H54 (cell line): ENCODE measurements at regions not wholly inside any gene's neighbourhood (a gene's known extent, or its start where the extent isn't known, plus 50 kb on each side); places are given as distances from the start of the nearest gene placed in this dataset.

Experiments
- DNase-seq: peaks from one replicate; pipeline ENCODE4 v3.0.0; 2011; ENCODE audit warnings: low spot score, mixed read lengths; ENCODE audit not compliant: insufficient read length
- FAIRE-seq: peaks from 3 replicates; lab custom pipeline; 2011; peaks lifted over from hg19 to GRCh38; lab: Jason Lieb, UNC
- POLR2A ChIP-seq: IDR thresholded peaks from 2 replicates; pipeline ENCODE4 v1.6.1; 2011; ENCODE audit warnings: low read depth, mild to moderate bottlenecking, low read length

DNA sequence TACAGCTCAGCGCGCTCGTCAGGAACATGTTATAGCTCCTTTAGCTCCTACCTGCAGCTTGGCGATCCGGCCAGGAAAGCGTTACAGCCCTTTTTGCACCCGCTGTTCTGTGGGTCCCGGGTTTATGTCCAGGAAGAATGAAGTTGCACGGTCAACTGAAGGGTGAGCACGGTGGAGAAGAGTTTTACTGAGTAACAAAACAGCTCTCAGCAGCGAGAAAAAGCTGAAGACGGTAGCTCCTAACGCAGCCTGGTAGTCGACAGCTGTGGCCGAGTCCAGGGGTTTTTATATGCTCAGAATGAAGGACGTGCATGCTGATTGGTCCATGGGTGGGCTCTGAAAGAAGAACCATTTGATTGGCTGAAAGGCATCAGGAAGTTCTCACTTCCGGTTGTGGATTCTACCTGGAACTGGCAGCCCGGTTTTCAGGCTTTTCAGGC lies 1830.1 kb upstream of the NUDT12 start:
- FAIRE-seq (no peak), DNase-seq (no peak)

DNA sequence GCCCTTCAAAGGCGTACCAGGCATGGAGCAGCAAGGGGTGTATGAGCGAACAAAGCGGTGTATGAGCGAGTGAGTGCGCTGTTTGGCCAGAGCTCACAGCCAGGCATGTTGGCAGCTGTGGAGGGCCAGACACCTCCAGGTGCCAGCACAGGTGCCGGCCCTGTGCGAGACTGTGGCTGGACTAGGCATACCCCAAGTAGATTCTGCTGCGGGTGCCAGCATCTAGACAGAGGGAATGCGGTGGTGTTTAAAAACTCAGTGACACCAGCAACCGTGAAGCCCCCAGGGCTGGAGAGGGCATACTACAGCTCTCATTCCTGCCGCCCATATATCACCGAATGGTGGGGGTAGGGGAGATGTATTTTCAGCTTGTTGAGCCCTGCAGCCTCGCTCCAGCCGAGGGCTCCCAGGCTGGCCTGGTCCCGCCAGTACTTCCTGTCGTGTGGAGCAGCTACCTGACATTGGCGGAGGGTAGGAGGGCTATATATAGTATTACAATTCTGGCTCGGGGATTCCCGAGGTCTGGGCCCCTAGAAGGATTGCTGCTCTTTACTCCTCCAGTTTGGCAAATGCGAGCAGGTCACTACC lies 1829.6 kb upstream of the NUDT12 start:
- no peak for DNase-seq
- no peak for TF ChIP-seq POLR2A
- FAIRE-seq, result no peak

More for the DNA sequence above, 1830.1 kb upstream of the NUDT12 start:
- no peak for TF ChIP-seq POLR2A

DNA sequence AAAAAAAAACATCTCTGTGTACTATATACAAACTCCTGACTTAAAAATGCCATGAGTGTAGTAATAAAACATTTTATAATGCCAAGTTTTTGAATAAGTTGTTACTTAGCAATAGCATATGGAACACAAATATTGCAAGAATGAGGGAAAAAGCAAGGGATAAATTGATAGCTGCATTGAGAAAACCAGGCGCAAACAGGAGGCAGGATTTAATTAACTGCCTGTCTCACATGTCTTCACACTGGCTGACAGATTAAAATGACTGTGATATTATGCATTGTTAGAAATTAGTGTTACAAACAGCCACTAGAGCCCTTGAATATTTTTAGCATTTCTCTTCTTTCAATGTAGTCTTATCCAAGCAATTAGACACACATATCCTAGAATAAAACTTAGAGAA lies 1817.5 kb upstream of the NUDT12 start:
- DNase-seq, result no peak
- FAIRE-seq, result no peak
- TF ChIP-seq POLR2A, result no peak

DNA sequence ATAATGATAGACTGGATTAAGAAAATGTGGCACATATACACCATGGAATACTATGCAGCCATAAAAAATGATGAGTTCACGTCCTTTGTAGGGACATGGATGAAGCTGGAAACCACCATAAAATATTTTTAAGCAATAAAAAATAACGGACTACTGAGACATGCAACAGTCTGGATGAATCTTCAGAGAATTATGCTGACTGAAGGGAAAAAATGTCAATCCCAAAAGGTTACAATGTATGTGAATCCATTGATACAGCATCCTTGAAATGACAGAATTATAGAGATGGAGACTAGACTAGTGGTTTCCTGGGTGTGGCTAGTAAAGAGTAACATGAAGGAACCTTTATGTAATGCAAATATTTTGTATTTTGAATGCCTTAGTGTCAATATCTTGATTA lies 1808.6 kb upstream of the NUDT12 start:
- TF ChIP-seq POLR2A, result no peak
- DNase-seq, result no peak
- FAIRE-seq, result no peak

DNA sequence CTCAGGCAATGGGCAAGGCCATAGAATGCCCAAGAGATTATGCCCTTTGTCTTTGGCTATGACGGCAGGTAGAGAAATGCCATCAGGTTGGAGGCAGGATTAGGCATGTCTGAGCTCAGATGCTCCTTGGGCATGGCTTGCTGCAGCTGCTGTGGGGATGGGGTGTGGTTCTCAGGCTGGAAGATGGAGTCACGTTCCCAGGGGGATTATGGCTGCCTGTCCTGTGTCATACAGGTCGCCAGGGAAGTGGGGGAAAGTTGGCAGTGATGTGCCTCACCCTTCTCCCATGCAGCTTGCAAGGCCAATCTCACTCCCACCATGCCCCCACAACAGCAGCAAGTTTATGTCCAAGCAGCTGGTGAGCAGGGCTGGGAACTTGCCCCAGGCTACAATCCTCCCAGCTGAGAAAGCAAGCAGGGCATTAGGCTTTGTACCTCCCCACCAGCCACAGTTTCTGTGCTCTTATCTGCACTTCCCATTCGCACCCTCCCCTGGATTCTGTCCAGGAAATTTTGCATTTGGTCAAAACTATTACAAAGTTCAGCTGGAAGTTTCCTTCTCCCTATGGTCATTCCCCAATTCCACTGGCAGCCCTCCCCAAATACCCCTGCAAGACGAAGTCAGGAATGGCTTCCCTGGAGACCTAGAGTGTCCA lies 1788.0 kb upstream of the NUDT12 start:
- DNase-seq (no peak), FAIRE-seq (no peak)
- TF ChIP-seq POLR2A, result no peak

GRCh38 chr5:105331558-105331957 lies 1769.0 kb upstream of the NUDT12 start:
- no peak for FAIRE-seq
- DNase-seq, result no peak
- TF ChIP-seq POLR2A, result no peak

DNA sequence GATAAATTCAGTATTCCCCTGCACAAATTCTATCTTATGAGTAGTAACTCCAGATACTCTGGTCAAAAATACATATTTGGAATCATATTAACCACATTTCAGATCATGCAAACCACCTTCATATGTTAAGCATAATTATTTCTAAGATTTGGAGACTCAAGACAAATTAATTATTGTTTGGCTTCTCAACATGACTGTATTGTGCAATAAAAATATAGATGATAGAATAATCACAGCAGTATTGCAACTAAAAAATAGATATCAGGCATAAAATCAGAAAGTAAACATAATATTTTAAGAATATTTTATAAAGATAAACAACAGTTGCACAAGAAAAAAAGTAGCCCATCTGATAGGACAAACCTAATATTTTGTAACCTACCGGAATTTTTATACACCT lies 1767.6 kb upstream of the NUDT12 start:
- no peak for TF ChIP-seq POLR2A
- FAIRE-seq, result no peak

GRCh38 chr5:105304859-105305258 lies 1742.3 kb upstream of the NUDT12 start:
- FAIRE-seq, result no peak
- no peak for TF ChIP-seq POLR2A

More for the DNA sequence above, 1767.6 kb upstream of the NUDT12 start:
- DNase-seq, result no peak

DNA sequence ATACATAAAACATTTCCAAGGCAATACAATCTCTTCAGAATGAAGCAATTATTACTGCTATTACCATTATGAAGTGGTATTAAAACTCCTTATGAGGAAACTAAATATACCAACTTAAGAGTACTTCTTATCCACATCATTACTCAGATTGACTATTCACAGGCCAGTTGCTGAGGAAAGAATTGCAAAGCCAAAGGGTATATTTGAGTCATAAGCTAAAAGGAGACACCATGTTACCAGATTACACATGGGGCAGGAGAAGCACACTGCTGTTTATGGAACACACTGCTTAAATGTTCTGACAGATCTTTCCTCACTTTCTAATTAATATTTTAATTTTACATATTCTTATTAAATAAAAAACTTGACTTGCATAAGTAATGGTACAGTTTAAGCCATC lies 1726.4 kb upstream of the NUDT12 start:
- TF ChIP-seq POLR2A, result no peak
- no peak for DNase-seq
- no peak for FAIRE-seq

More at GRCh38 chr5:105304859-105305258, 1742.3 kb upstream of the NUDT12 start:
- no peak for DNase-seq

- no peak for DNase-seq
- TF ChIP-seq POLR2A, result no peak
- FAIRE-seq, result no peak
Measured at GRCh38 chr5:105283134-105283533, 1720.5 kb upstream of the NUDT12 start.

DNA sequence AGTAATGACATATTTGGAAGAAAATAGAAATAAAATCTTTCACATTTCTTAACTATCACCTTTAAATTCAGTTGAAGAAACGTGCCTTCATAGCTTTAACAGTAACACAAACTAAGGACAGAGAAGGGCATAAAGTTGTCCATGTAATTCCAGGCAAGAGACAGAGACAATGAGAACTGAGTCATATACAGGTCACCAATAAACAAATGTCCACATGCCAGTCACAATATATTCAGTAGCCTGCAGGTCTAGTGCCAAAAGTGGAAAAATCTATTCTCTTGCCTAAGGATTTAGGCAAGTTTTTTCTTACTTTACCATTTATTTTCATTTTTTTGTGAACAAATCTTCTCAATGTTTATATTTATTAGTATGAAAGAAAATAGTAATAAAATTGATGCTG lies 1711.5 kb upstream of the NUDT12 start:
- DNase-seq, result no peak
- TF ChIP-seq POLR2A, result no peak
- FAIRE-seq, result no peak

DNA sequence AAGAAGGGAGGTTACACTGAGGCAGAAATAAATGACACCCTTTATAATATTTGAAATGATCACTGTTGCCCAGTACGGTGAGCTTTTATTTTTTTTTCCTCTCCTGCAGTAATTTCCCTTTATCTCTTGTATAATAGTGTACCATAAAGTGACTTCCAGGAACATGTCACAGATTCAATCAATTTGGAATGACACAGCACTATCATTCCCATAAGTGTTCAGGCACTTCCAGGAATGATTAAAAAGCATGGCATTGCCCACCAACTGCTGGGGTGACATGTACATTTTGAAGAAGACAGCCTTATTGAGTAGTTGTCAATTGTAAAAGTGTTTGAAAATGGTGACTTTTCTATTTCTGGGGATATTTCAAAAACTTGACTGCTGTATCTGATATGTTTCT lies 1700.9 kb upstream of the NUDT12 start:
- no peak for TF ChIP-seq POLR2A
- FAIRE-seq (no peak), DNase-seq (no peak)

DNA sequence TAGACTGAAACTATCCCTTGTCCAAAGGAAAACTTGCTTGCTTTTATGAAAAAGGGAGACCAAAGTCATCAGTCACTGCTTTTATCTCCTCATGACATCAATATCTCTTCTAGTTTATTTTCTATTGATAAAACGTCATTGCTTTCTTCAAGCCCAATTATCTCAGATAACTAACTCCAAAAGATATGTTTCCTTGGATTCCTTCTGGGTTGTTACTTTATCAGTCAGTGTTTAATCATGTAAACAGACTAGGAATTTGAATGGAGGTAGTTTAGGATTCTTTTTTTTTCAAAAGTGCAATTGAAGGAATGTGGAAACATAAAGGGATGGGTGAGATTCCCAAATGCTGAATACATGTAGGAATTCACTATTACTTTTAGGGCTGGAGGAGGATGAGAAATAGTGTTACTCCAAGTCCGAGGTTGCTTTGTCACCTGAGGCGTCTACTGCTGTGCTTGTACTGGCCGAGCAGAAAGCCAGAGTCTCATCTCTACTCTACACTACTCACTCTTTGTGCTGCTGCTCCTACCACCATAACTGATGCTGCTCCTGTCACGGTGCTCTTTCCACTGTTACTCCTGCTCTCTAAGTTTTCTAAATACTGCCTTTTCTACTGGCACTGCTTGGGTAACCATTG lies 1697.1 kb upstream of the NUDT12 start:
- no peak for DNase-seq
- no peak for TF ChIP-seq POLR2A
- FAIRE-seq, result no peak

DNA sequence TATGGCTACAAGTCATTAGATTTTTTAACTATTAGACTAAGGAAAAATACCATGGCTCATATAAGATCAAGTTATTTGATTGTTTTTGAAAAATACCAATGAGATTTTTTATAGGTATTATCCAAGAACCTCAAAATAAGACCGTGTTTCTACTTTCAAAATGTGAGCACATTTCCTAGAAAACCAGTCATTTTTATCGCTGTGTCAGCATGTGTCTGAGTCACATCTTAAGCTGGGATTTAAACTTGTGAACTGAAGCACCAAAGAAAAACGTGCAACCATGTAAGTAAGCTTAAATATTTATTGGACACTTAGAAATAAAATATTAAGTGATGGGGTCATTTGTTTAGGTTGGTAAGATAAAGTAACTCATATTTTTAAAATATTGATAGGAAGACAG lies 1676.0 kb upstream of the NUDT12 start:
- FAIRE-seq (no peak), DNase-seq (no peak)
- no peak for TF ChIP-seq POLR2A
